Keratinocyte (primary cell): ENCODE measurements at regions not wholly inside any gene's neighbourhood (a gene's known extent, or its start where the extent isn't known, plus 50 kb on each side); places are given as distances from the start of the nearest gene placed in this dataset.
"Not testable (repeated sequence)": the region's sequence is repeated elsewhere in the genome, so short reads cannot be mapped to it uniquely, and the experiment has no call there.

Experiments
- DNase-seq: peaks from one replicate; pipeline ENCODE4 v3.0.0-alpha.2; 2011; ENCODE audit warnings: low read depth, missing footprints, low spot score
- FAIRE-seq: peaks from 2 replicates; lab custom pipeline; 2011; peaks lifted over from hg19 to GRCh38; lab: Jason Lieb, UNC
- H2AFZ ChIP-seq: 2 replicates; pipeline ENCODE4 v1.6.0; 2012; ENCODE audit warnings: low read length, control low read depth, inconsistent platforms; ENCODE audit not compliant: control insufficient read depth
- H3K27ac ChIP-seq: 2 replicates; pipeline ENCODE4 v1.5.1; 2011; ENCODE audit warnings: low read length; ENCODE audit not compliant: control insufficient read depth, insufficient read depth
- H3K27me3 ChIP-seq: 3 replicates; pipeline ENCODE4 v1.6.0; 2011; ENCODE audit warnings: low read length; ENCODE audit not compliant: control insufficient read depth, insufficient read depth; ENCODE audit errors: extremely low read depth
- H3K36me3 ChIP-seq, 2 experiments: 2 replicates in 1 of 2; 3 replicates in 1 of 2; pipeline ENCODE4 v1.5.1; 2011; ENCODE audit warnings: low read length in 2 of 2, mild to moderate bottlenecking in 1 of 2; ENCODE audit not compliant: control insufficient read depth in 2 of 2, insufficient read depth in 2 of 2; ENCODE audit errors: extremely low read depth in 1 of 2
- H3K4me1 ChIP-seq: 3 replicates; pipeline ENCODE4 v1.5.1; 2011; ENCODE audit warnings: low read length; ENCODE audit not compliant: control insufficient read depth, insufficient read depth; ENCODE audit errors: extremely low read depth
- H3K4me2 ChIP-seq: 3 replicates; pipeline ENCODE4 v1.6.0; 2011; ENCODE audit warnings: low read depth, low read length; ENCODE audit not compliant: control insufficient read depth, insufficient read depth; ENCODE audit errors: extremely low read depth
- H3K4me3 ChIP-seq, 3 experiments: fragments of 200-600 bp in 1 of 3; sonication (generic) in 1 of 3; 2 replicates in 2 of 3; 3 replicates in 1 of 3; pipeline ENCODE4 v1.5.1; 2011 to 2016; ENCODE audit warnings: low read length in 3 of 3, mild to moderate bottlenecking in 3 of 3, control low read depth in 2 of 3, inconsistent platforms in 1 of 3, low read depth in 1 of 3, mixed read lengths in 1 of 3, mixed run types in 1 of 3, moderate library complexity in 1 of 3; ENCODE audit not compliant: control insufficient read depth in 2 of 3, insufficient read depth in 2 of 3; ENCODE audit errors: extremely low read depth in 1 of 3
- H3K79me2 ChIP-seq: 2 replicates; pipeline ENCODE4 v1.6.0; 2012; ENCODE audit warnings: low read length; ENCODE audit not compliant: control insufficient read depth, insufficient read depth
- H3K9ac ChIP-seq: 3 replicates; pipeline ENCODE4 v1.6.0; 2011; ENCODE audit warnings: low read length; ENCODE audit not compliant: control insufficient read depth, insufficient read depth; ENCODE audit errors: extremely low read depth
- H3K9me1 ChIP-seq: 3 replicates; pipeline ENCODE4 v1.6.0; 2011; ENCODE audit warnings: low read length; ENCODE audit not compliant: control insufficient read depth, insufficient read depth; ENCODE audit errors: extremely low read depth
- H3K9me3 ChIP-seq: 2 replicates; pipeline ENCODE4 v1.5.1; 2012; ENCODE audit warnings: low read depth, low read length; ENCODE audit not compliant: control insufficient read depth
- H4K20me1 ChIP-seq: 3 replicates; pipeline ENCODE4 v1.6.0; 2011; ENCODE audit warnings: low read length; ENCODE audit not compliant: control insufficient read depth, insufficient read depth; ENCODE audit errors: extremely low read depth
- CTCF ChIP-seq, 3 experiments: IDR thresholded peaks in 1 of 3; conservative IDR thresholded peaks in 1 of 3; optimal IDR thresholded peaks in 1 of 3; 2 replicates in 2 of 3; 3 replicates in 1 of 3; pipeline versions ENCODE3 to v1.5.1; 2011; ENCODE audit warnings: low read length in 3 of 3, mild to moderate bottlenecking in 3 of 3, moderate library complexity in 2 of 3, control low read depth in 1 of 3, inconsistent platforms in 1 of 3; ENCODE audit not compliant: insufficient read depth in 2 of 3; ENCODE audit errors: extremely low read depth in 1 of 3
- EZH2 ChIP-seq: IDR thresholded peaks from one replicate; pipeline ENCODE4 v1.6.1; 2012; ENCODE audit warnings: inconsistent platforms, mild to moderate bottlenecking, low read length, moderate library complexity
- dilution Hi-C: fragments of 300-500 bp; cut with MboI; formaldehyde crosslinking; loops from one replicate; pipeline ENCODE4 v1.7.0; 2020; ENCODE audit warnings: low sequenced_read_pairs; ENCODE audit not compliant: extremely low pct_ligation_motif_present

DNA sequence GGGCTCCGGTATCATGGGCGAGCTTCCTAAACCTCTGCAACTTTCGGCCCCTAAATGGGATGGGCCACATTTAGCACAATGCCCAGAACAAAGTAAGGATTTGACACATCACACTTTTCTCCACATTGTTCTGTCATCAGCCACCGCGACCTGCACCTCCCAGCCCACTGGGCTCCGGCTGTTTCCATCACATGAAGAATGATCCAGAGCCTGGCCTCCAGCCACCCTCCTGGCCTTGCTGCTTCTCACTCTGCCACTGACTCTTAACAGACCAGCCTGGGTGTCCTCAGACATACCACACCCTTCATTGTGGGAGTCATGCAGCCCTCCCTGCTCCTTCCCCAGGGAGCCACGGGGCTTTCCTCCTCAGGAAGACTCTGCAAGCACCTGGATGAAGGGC lies 113.7 kb downstream of the IGLL1 start:
- H3K9me3 ChIP-seq = no peaks in the 10 kb centered on the region
- FAIRE-seq = no peak
- H3K4me3 ChIP-seq = no peak overlapping the region
- no peak overlapping the region for H2AFZ ChIP-seq
- no peaks in the 10 kb centered on the region for H3K9me1 ChIP-seq
- H3K36me3 ChIP-seq = no peaks in the 10 kb centered on the region
- H3K79me2 ChIP-seq = no peaks in the 10 kb centered on the region
- H3K27me3 ChIP-seq = no peaks in the 10 kb centered on the region
- DNase-seq = no peak
- no peak overlapping the region for H3K27ac ChIP-seq
- TF ChIP-seq EZH2 = no peak
- no peak for TF ChIP-seq CTCF (optimal IDR thresholded peaks at IDR 0.05 in 1 of 3, IDR thresholded peaks at IDR 0.05 in 1 of 3, conservative IDR thresholded peaks at IDR 0.05 in 1 of 3; ENCODE audit: extremely low read depth in 1 of 3, insufficient read depth in 2 of 3, low read length in 3 of 3)
- dilution Hi-C loops = no loop called here
- H4K20me1 ChIP-seq = no peaks in the 10 kb centered on the region
- no peaks in the 10 kb centered on the region for H3K4me1 ChIP-seq
- no peak overlapping the region for H3K9ac ChIP-seq
- H3K4me2 ChIP-seq = no peak overlapping the region

GRCh38 chr22:23464796-23465195 lies 115.3 kb downstream of the IGLL1 start:
- H3K27ac ChIP-seq, H3K36me3 ChIP-seq, H3K4me2 ChIP-seq, H2AFZ ChIP-seq, H4K20me1 ChIP-seq, dilution Hi-C loops, H3K4me3 ChIP-seq, H3K4me1 ChIP-seq, H3K9me3 ChIP-seq, H3K9me1 ChIP-seq, H3K79me2 ChIP-seq, FAIRE-seq, H3K9ac ChIP-seq, H3K27me3 ChIP-seq, DNase-seq: not testable (repeated sequence)

GRCh38 chr22:23460517-23461031 lies 119.5 kb downstream of the IGLL1 start:
- H3K36me3 ChIP-seq, H3K79me2 ChIP-seq, H3K4me3 ChIP-seq, H4K20me1 ChIP-seq, H2AFZ ChIP-seq, H3K9me3 ChIP-seq, H3K4me1 ChIP-seq, H3K9ac ChIP-seq, dilution Hi-C loops, FAIRE-seq, H3K27me3 ChIP-seq, H3K4me2 ChIP-seq, H3K27ac ChIP-seq, DNase-seq, H3K9me1 ChIP-seq: not testable (repeated sequence)

DNA sequence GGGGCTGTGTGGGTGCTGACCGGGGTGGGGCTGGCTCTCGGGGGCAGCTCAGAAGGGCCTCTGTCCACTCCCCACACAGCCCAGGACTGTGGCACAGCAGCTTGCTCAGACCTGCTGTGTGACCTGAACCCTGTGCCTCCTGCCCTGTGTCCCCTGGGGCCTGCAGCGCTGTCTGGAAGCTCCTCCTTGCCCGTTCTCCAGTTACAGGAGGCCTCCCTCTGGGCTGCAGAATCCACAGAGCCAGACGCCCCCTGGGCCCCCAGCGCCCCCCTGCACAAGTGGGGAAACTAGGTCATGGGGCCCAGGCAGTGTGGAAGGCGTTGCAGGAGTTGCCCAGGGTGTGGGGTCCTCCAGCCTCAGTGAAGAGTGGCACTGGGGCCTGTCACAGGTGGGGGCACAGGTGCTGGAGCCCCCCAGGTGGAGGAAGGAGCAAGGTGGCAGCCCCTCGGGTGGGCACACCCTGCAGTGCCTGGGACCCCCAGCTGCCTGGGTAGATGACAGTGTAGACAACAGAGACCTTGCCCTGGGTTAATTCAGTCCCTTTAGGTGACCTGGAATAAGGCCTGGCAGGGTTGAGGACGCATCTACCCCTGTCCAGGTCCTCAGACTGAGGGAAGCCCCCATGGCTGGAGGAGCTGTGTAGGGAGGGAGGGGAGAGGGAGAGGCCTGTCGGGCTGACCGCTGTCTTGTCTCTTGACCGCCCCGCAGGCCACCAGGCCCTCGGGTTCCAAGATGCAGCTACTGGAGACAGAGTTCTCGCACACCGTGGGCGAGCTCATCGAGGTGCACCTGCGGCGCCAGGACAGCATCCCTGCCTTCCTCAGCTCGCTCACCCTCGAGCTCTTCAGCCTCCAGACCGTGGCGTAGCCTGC lies 120.2 kb downstream of the IGLL1 start:
- H3K9me3 ChIP-seq, H3K27me3 ChIP-seq, dilution Hi-C loops, H3K4me1 ChIP-seq, H3K9ac ChIP-seq, H4K20me1 ChIP-seq, DNase-seq, H3K27ac ChIP-seq, H3K36me3 ChIP-seq, H3K9me1 ChIP-seq, H3K79me2 ChIP-seq, H3K4me2 ChIP-seq, FAIRE-seq, H2AFZ ChIP-seq, H3K4me3 ChIP-seq: not testable (repeated sequence)
